ENCODE measurements at regions not wholly inside any gene's neighbourhood (a gene's known extent, or its start where the extent isn't known, plus 50 kb on each side); places are given as distances from the start of the nearest gene placed in this dataset.

DNA sequence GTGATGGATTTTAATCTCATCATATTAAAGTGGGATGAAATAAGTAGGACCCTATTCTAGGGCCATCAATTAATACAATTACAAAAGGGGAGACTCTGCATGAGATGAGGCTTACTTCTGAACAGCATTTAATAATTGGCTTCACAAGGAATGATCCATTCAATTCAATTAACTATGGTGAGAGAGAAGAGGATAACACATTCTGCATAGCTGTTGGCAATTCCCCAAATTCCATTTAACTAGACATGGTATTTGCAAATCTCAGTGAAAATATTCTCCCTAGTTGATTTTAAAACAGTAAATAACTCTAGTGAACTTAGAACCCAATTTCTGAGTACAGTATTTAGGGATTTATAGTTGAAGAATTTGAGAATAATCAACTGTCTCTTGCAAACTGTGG lies 145.3 kb downstream of the NOC3L start:
- TF ChIP-seq, protein P1, sequence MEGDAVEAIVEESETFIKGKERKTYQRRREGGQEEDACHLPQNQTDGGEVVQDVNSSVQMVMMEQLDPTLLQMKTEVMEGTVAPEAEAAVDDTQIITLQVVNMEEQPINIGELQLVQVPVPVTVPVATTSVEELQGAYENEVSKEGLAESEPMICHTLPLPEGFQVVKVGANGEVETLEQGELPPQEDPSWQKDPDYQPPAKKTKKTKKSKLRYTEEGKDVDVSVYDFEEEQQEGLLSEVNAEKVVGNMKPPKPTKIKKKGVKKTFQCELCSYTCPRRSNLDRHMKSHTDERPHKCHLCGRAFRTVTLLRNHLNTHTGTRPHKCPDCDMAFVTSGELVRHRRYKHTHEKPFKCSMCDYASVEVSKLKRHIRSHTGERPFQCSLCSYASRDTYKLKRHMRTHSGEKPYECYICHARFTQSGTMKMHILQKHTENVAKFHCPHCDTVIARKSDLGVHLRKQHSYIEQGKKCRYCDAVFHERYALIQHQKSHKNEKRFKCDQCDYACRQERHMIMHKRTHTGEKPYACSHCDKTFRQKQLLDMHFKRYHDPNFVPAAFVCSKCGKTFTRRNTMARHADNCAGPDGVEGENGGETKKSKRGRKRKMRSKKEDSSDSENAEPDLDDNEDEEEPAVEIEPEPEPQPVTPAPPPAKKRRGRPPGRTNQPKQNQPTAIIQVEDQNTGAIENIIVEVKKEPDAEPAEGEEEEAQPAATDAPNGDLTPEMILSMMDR (IDR thresholded peaks at IDR 0.05 in 4 of 5, conservative IDR thresholded peaks at IDR 0.05 in 1 of 5), result no peak
- no peak for TF ChIP-seq POLR2A (IDR thresholded peaks at IDR 0.05)
